ENCODE measurements at regions not wholly inside any gene's neighbourhood (a gene's known extent, or its start where the extent isn't known, plus 50 kb on each side); places are given as distances from the start of the nearest gene placed in this dataset.

DNA sequence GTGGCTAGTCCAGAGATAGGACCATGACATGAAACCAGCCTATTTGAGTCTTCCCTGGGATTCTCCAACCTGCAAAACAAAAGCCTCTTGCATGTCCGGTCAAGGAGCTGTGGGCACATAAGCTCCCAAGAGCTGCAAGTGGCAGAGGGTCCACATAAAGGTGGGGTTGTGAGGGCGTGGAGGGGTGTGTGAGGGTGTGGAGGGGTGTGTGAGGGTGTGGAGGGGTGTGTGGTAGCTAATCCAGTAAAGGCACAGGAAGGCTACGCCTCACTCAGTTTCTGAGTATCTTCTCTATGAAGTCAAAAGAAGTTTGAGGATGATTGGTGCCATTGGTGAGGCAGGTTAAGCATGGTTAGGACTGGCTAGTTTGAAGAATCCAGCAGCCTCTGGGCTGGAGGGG lies 259.4 kb upstream of the NSMCE3 start:
- intact Hi-C loops (cut with DNase I; ENCODE audit: low total_unique reads): no loop called here
- no peaks in the 10 kb centered on the region for H3K4me1 ChIP-seq
- H3K36me3 ChIP-seq: no peaks in the 10 kb centered on the region
- no peak for DNase-seq
- TF ChIP-seq, protein P1, sequence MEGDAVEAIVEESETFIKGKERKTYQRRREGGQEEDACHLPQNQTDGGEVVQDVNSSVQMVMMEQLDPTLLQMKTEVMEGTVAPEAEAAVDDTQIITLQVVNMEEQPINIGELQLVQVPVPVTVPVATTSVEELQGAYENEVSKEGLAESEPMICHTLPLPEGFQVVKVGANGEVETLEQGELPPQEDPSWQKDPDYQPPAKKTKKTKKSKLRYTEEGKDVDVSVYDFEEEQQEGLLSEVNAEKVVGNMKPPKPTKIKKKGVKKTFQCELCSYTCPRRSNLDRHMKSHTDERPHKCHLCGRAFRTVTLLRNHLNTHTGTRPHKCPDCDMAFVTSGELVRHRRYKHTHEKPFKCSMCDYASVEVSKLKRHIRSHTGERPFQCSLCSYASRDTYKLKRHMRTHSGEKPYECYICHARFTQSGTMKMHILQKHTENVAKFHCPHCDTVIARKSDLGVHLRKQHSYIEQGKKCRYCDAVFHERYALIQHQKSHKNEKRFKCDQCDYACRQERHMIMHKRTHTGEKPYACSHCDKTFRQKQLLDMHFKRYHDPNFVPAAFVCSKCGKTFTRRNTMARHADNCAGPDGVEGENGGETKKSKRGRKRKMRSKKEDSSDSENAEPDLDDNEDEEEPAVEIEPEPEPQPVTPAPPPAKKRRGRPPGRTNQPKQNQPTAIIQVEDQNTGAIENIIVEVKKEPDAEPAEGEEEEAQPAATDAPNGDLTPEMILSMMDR (IDR thresholded peaks at IDR 0.05): no peak
- no peaks in the 10 kb centered on the region for H3K9me3 ChIP-seq
- H3K4me3 ChIP-seq: no peak overlapping the region
- H3K27ac ChIP-seq: no peak overlapping the region
- no peaks in the 10 kb centered on the region for H3K27me3 ChIP-seq

DNA sequence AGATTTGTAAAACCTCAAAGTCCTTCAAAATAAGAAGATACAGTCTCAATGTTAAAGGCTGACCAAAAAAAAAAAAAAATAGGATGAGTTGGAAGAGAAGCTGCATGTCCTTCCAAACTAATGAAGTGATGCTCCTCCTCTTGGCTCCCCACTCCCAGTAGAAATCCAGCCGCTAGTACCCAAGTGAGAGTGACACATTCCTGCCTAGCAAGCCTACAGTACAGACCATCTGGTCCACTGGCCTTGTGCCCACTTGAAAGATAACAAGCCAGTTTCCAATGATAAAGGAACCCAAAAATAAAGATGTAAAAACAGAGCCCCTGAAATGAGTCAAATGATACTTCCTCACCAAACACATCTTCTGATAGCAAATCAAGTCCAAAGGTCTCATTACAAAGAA lies 258.7 kb upstream of the NSMCE3 start:
- no peaks in the 10 kb centered on the region for H3K36me3 ChIP-seq
- intact Hi-C loops (cut with DNase I; ENCODE audit: low total_unique reads): no loop called here
- TF ChIP-seq, protein P1 (IDR thresholded peaks at IDR 0.05): no peak
- H3K4me1 ChIP-seq: no peaks in the 10 kb centered on the region
- H3K27me3 ChIP-seq: no peaks in the 10 kb centered on the region
- no peak for DNase-seq
- no peak overlapping the region for H3K27ac ChIP-seq
- H3K9me3 ChIP-seq: no peaks in the 10 kb centered on the region
- no peak overlapping the region for H3K4me3 ChIP-seq

DNA sequence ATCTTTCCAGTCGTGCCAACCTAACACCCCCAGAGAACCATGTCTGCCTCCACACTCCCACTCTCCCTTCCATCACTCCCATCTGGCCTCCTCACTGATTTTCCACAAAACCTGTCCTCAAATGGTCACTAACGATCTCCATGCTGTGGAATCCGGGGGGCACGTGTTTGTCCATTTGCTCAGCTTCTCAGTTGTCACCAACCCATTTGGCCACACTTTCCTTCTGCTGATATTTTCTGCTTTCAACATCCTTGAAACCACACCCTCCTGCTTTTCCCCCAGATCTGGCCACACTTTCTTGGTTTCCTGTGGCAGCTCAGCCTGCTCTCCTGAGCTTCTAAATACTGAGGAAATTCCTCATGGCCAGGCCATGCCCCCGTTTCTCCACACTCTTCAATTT lies 257.2 kb upstream of the NSMCE3 start:
- Histone ChIP-seq H3K36me3 (no peaks in the 10 kb centered on the region), H3K27ac (no peak overlapping the region), H3K4me3 (no peak overlapping the region), H3K9me3 (no peaks in the 10 kb centered on the region), H3K27me3 (no peaks in the 10 kb centered on the region), H3K4me1 (no peaks in the 10 kb centered on the region)
- no peak for DNase-seq
- TF ChIP-seq, protein P1 (IDR thresholded peaks at IDR 0.05): no peak
- intact Hi-C loops (cut with DNase I; ENCODE audit: low total_unique reads): no loop called here

DNA sequence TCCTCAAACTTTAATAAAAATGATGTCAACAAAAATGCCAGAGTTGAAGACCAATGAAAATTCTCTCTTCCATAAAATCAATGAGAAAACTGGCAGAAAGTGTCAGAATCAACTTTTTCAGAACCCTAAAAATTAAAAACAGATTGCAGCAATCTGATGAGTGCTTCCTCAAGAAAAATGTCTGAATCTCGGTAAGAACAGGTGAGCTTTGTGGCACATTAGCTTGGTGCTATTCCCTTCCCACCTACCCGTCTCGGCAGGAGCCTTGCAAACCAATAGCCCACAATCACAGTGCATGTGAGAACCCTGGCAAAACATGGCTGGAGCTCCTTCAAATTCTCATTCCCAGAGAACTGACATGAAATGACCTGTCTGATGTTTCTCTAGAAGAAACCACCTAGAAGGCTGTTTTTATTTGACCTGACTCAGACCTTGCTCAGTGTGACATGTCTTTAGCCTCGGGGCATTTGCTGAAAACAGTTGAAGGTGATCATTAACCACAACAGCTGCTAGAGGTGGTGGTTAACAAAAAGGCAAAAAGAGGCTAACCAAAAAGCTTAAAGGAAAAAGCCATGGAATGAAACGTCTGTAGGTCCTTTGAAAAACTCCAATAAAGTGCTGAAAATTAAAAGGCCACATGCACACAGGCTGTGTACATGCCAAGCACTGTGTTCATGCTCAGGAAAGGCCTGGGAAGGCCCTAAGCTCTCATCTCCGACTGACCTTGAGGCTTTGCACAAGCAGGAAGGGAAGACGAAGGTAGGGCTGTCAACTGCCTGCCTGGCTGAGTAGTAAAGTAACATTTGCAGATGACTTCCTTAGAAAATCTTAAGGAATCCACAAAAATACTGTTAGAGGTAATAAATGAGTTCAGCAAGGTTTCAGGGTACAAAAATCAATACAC lies 253.0 kb upstream of the NSMCE3 start:
- no peak for DNase-seq
- H3K27ac ChIP-seq: no peak overlapping the region
- intact Hi-C loops (cut with DNase I; ENCODE audit: low total_unique reads): no loop called here
- TF ChIP-seq, protein P1 (IDR thresholded peaks at IDR 0.05): no peak
- H3K4me1 ChIP-seq: no peaks in the 10 kb centered on the region
- H3K27me3 ChIP-seq: no peaks in the 10 kb centered on the region
- H3K4me3 ChIP-seq: no peak overlapping the region
- no peaks in the 10 kb centered on the region for H3K36me3 ChIP-seq
- H3K9me3 ChIP-seq: peaks cover 0 to 8% (median 0%) of the 10 kb centered on the region in 3 donors

DNA sequence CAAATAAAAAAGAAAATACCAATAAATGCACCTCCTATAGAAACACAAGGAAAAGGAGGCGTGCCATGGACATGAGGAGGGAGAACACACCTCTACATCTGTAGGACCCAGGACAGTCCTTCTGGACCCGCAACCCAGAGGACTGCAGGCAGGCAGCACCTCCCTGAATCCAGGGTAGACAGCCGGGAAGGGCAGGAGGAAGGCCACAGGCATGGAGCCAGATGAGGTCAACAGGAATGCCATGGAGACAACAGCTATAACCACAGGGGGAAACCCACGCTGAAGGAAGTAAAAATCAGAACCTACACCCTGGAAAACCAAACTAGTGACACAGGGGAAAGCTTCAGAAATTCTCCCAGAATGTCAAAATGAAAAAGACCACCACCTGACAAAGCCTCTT lies 248.8 kb upstream of the NSMCE3 start:
- no peak overlapping the region for H3K4me3 ChIP-seq
- intact Hi-C loops (cut with DNase I; ENCODE audit: low total_unique reads): no loop called here
- H3K36me3 ChIP-seq: no peaks in the 10 kb centered on the region
- DNase-seq: no peak
- no peaks in the 10 kb centered on the region for H3K4me1 ChIP-seq
- H3K9me3 ChIP-seq: peaks cover 0 to 8% (median 0%) of the 10 kb centered on the region in 3 donors
- no peaks in the 10 kb centered on the region for H3K27me3 ChIP-seq
- H3K27ac ChIP-seq: no peak overlapping the region
- TF ChIP-seq, protein P1 (IDR thresholded peaks at IDR 0.05): no peak
